ENCODE measurements at regions not wholly inside any gene's neighbourhood (a gene's known extent, or its start where the extent isn't known, plus 50 kb on each side); places are given as distances from the start of the nearest gene placed in this dataset.
"Not testable (repeated sequence)": the region's sequence is repeated elsewhere in the genome, so short reads cannot be mapped to it uniquely, and the experiment has no call there.

DNA sequence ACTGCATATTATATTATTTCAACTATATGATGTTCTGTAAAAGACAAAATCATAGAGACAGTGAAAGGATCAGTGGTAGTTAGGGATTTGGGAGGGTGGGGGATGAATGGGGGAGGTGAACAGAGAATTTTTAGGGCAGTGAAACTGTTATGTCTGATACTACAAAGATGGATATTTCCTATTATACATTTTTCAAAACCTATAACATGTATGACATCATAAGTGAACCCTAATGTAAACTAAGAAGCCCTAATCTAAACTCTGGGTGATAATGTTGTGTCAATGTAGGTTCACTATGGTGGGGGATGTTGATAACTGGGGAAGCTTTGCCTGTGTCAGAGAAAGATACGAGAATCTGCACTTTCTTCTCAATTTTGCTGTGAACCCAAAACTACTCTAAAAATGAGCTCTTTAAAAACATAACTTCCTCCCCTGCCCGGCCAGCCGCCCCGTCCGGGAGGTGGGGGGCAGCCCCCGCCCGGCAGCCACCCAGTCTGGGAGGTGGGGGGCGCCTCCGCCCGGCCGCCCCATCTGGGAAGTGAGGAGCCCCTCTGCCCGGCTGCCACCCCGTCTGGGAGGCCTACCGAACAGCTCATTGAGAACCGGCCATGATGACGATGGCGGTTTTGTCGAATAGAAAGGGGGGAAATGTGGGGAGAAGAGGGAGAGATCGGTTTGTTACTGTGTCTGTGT lies 234.4 kb downstream of the RPIA start:
- no peak for DNase-seq (ENCODE audit: low spot score)

DNA sequence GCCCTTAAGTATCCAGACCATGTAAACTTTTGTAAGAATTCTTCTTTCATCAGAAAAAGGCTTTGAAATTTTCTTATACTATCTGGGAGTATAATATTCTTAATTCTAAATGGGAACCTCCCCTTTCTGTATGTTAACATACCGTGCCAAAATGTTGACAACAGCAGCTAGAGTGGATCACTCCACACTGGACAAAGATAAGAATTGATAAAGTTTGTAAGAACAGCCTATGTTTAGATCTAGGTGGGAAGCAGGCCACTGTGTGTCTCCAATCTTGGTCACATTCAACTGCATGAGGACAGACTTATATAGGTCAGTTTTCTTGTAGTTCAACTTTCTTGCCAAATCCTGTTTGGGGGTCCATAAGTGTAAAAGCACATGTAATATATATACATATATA lies 235.7 kb downstream of the RPIA start:
- DNase-seq (ENCODE audit: low spot score) = no peak

DNA sequence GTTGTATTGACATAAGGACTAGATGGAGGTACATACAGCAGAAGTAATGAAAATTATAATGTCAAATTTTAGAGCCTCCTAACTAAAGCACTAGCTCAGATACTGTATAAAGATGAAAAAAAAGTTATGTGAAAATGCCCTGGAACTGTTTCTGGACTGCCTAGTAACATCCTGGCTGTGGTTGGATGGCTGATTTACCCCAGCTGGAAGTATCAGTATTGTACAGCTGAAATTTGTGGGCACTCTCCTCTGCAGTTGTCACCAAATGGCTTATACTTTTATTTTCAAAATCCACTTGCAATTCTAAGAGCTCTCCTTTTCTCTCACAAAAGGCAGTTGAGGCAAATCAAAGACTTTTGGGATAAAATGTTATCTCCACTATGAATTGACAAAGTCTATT lies 239.2 kb downstream of the RPIA start:
- DNase-seq (ENCODE audit: low spot score) = no peak

DNA sequence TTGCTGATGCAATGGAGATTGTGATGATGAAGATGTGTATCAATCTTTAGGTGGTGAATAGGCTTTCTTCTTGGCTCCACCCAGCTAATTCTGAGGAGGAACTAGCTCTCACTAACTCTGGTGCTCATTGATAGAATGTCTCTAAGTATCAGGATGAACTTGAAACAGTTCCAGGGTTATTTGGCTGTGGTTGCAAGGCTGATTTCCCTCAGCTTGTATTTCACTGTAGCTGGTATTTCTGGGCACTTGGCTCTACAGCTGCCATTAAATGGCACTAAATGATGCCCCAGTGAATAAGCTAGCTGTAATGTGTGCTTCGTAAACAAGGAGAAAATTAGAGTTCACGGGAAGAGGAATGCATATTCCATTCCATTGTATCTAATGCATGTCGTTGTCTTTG lies 241.2 kb downstream of the RPIA start:
- no peak for DNase-seq (ENCODE audit: low spot score)

DNA sequence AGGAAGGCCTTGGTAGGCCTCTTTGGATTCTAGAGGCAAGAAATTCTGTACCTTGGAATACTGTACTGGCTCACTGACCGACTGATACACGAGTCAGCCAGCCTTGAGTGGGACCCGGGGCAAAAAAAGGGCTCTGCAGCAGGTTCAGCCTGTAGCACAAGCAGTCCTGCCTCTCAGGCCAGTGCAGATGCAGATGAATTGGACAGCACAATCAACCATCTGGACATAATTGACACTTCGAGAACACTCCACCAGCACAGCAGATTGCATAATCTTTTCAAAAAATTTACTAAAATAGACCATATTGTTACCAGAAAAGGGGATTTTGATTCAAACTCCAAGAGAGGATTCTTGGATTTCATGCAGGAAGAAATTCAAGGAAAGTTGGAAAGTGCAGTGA lies 241.6 kb downstream of the RPIA start:
- no peak for DNase-seq (ENCODE audit: low spot score)

DNA sequence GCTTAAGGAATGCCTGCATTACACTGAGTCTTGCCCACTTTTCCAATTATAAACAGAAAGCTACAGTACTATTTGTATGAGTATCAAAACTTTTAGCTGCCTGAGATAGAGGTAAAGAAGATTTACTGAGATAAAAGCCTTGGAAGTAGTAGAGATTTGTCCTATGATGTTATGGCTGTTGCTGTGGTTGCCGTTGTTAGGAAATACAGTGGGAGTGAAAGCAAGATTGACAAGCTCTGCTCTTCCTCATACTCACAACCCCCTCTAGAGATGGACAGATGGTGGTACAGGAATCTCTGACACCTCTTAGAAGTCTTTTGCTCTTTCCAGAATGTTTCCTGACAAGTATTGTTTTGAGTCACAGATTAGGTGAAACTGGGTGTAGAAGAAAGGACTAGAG lies 242.5 kb downstream of the RPIA start:
- no peak for DNase-seq (ENCODE audit: low spot score)

DNA sequence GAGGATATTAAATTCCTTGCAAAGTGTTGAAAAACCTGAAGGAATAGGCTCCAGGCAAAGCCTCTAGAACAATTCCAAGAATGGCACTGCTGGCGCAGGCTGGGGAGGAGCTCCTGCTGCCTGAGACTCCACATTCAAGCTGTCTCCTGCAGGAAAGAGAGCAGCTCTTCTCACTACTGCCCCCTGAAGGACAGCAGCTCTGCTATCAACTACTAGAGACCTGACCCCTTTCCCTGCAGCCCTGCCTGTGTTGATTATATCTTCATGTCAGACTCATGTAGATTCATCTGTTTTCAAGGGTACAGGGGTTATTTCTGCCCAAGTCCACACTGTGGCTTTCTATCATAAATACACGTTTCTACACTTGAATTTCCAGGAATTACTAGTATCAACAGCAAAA lies 249.7 kb downstream of the RPIA start:
- peak; percentile 36 for DNase-seq (ENCODE audit: low spot score)

DNA sequence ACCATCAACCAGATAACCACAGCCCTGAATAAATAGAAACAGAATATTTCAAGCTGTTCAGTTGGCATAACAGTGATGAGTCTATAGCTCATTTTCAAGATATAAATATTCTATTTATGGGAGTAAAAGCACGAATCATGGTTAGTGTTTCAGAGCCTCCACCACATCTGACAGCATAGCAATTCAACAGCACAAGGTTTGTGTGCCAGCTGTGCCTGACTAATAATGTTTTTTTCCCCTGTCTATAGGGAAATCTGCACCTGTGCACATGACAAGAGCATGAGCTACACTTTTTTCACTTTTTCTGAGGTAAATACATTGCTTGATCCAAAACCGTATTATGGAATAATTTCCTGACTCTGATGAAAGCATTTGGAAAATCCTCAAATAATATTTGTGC lies 251.3 kb downstream of the RPIA start:
- no peak for DNase-seq (ENCODE audit: low spot score)

DNA sequence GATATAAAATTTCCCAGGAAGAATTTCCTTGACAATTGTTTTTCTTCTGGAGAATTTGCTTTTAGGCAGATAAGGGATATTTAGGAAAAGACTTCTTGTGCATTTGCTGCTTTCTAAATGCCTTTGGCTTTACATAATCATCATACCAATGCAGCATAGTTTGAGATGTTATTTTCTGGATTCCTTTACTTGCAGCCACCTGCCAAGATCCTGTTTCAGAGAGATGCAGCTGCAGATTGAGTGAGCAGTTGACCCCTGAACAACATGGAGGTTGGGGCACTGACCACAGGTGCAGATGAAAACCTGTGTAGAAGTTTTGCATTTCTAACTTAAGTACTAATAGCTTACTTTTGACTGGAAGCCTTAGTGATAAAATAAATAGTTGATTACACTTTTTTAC lies 257.9 kb downstream of the RPIA start:
- DNase-seq (ENCODE audit: low spot score) = no peak

DNA sequence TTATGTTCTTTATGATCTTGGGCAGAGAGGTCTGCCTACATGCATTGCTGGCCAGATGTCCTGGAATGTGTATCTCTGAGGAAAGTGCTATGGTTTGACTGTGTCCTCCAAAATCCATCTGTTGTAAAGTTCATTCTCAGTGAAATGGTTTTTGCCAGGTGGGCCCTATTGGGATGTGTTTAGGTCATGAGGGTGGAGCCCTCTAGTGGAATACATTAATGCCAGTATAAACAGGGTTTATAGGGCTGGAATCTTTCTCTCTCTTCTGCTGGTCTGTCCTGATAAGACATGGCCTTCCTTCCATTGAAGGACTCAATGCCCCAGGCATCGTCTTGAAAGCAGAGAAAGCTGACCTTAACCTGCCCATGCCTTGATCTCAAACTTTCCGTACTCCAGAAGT lies 258.5 kb downstream of the RPIA start:
- DNase-seq (ENCODE audit: low spot score) = peak; percentile 34

DNA sequence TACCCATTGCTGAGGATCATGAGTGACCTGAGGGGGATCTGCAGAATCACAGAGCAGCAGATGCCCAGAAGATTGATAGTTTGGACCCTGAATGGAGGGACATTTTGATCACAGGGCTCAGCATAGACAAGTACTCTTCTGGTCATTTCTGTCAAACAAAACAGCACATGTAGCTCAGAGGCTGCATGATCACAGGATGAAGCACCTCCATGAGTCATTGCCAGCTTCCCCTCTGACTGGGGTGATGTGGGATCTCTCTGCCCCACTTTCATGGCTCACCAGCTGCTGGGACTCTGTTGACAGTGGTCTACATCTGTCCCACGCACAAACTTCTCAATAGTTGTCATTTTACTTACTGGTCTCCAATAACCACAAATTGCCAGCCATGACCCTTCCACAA lies 264.1 kb downstream of the RPIA start:
- DNase-seq (ENCODE audit: low spot score) = no peak

DNA sequence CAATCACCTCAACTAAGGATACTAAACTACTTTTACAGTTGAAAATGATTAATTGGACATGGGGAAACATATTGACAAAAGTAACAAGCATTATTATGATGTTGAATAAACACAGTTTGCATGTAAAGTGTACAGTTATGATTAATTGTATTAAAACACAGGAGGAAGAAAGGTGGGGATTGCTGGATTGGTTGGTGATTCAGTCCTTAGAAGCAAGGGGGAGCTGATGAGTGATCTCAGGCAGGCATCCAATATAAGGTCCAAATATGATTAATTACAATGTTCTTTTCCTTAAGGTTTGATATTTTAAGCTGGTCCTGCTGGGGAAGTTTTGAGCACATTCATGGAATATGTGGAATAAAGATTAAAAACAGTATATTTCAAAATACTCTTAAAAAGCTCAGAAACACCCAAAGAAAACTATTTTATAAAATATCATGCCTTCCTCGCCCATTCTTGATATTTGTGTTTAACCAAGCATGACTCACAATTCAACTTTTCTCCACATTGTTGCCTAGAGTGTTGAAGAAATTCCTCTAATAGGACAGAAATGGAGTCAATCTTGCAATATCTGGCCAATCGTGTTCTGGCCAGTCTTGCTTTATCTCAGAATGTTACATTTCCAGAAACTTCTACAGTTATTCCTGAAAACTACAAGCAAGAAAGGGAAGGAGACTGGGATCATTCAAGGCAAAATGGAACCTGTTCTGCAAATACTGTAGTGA lies 268.2 kb downstream of the RPIA start:
- peak; percentile 21 for DNase-seq (ENCODE audit: low spot score)

DNA sequence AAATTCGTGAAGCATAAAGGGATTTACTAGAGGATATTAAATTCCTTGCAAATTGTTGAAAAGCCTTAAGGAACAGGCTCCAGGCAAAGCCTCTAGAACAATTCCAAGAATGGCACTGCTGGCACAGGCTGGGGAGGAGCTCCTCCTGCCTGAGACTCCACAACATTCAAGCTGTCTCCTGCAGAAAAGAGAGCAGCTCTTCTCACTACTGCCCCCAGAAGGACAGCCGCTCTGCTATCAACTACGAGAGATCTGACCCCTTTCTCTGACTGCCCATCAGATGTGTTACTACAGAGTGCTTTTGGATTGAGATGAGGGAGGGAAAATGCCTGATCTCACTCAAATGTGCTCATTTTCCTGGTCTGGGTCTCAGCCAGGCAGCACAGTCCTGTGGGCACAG lies 269.9 kb downstream of the RPIA start:
- DNase-seq (ENCODE audit: low spot score) = peak; percentile 12

DNA sequence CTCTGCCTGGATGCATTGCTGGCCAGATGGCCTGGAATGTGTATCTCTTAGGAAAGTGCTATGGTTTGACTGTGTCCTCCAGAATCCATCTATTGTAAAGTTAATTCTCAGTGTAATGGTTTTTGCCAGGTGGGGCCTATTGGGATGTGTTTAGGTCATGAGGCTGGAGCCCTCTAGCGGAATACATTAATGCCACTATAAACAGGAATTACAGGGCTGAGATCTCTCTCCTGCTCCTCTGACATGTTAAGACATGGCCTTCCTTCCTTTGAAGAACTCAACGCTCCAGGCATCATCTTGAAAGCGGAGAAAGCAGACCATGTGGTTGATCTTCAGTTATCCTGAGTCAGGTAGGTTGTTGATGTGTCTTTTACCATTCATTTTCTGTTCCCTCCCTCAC lies 276.4 kb downstream of the RPIA start:
- peak; percentile 18 for DNase-seq (ENCODE audit: low spot score)

DNA sequence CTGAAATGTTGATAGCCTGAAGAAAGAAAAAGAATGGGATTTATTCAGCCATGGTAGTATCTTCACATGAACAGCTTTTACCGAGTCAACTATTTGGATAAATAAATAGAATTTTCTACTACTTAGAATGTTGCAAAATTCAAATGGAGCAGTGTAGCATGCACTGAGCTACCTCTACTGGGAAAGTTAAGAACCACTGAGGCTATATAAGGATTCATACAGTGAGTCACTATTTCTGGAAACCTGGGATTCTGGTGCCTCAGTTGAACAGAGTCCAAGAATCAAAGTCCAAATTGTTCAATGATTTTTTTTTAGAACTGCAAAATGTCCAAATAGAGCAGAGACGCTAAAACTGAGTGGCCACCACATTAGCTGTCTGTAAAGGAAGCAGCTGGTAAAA lies 286.5 kb downstream of the RPIA start:
- DNase-seq (ENCODE audit: low spot score) = not testable (repeated sequence)

DNA sequence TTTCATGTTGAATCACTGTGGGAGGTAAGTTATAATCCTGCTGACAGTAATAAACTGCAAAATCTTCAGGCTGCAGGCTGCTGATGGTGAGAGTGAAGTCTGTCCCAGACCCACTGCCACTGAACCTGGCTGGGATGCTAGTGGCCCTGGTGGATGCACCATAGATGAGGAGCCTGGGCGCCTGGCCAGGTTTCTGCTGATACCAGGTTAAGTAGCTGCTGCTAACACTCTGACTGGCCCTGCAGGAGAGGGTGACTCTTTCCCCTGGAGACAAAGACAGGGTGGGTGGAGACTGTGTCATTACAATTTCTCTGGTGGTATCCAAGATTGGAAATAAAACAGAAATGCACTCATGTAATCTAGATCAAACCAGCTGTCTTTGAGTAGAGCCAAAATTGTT lies 287.0 kb downstream of the RPIA start:
- DNase-seq (ENCODE audit: low spot score) = not testable (repeated sequence)

DNA sequence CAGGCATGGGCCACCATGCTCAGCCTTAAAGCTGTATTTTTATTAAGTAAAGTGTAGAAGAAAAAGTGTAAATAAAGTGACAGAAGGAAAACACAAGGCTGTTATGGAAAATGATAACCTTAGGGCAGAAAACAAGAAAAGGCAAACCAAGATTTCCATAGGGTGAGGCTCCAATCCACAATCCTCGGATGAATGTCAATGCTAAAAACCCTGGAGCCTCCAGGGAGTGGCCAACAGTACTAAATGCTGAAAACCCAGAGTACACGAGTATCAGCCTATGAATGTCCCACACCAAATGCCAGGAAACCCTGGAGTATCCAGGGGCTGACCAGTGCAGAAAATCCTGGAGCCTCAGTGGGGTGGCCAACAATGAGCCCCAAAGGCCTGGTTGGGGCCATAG lies 292.6 kb downstream of the RPIA start:
- not testable (repeated sequence) for DNase-seq (ENCODE audit: low spot score)

DNA sequence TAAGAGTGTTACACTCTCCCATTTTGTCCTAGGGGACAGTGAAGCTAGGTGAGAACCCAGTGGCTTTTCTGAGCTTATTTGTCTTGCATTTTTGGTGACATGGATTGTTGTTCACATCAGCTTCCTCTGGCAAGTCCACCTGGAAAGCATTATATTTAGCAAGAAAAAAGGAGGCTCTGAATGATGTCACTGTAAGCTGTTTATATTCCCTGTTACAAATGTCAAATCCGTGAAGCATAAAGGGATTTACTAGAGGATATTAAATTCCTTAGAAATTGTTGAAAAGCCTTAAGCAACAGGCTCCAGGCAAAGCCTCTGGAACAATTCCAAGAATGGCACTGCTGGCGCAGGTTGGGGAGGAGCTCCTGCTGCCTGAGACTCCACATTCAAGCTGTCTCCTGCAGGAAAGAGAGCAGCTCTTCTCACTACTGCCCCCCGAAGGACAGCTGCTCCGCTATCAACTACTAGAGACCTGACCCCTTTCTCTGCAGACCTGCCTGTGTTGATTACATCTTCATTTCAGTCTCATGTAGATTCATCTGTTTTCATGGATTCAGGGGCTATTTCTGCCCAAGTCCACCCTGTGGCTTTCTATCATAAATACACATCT lies 295.4 kb downstream of the RPIA start:
- DNase-seq (ENCODE audit: low spot score) = not testable (repeated sequence)

DNA sequence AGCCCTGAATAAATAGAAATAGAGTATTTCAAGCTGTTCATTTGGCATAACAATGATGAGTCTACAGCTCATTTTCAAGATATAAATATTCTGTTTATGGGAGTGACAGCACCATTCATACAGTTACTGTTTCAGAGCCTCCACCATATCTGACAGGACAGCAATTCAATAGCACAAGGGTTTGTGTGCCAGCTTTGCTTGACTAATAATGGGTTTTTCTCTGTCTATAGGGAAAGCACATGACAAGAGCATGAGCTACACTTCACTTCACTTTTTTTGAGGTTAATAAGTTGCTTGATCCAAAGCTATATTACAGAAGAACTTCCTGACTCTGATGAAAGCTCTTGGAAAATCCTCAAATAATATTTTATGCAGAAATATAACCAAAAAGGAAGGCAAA lies 297.1 kb downstream of the RPIA start:
- not testable (repeated sequence) for DNase-seq (ENCODE audit: low spot score)

DNA sequence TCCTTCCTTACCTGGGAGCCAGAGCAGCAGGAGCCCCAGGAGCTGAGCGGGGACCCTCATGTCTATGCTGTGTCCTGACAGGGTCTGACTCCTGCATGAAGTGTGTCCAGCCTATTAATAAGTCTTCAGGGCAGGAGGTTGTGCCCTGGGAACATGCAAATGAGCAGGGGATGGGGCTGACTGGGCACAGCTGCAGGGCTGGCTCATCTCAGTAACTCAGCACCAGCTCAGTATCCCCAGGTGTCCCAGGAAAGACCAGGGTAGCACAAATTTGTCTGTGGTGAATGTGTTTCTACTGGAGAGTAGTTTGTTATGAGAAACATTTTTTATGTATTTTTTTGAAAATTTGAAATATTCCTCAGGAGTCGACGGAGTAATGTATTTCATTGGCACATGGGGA lies 301.3 kb downstream of the RPIA start:
- not testable (repeated sequence) for DNase-seq (ENCODE audit: low spot score)

DNA sequence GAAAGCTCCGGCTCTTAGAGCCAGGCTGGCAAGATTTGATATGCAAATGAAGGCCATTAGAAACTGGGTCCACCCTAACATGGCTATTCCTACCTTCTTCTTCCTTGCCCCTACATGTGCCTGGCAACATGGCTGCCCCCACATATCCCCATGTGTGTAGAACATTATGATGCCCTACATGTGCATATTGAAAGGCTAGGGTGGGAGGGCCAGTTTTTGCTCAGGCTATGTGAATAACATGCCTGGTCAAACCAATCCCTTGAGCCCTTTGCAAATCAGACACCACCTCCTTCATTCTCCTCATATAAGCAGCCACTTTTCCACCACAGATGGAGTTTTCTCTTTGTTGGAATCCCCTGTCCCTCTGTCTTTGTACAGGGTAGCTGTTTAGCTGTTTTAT lies 303.4 kb downstream of the RPIA start:
- DNase-seq (ENCODE audit: low spot score) = not testable (repeated sequence)

DNA sequence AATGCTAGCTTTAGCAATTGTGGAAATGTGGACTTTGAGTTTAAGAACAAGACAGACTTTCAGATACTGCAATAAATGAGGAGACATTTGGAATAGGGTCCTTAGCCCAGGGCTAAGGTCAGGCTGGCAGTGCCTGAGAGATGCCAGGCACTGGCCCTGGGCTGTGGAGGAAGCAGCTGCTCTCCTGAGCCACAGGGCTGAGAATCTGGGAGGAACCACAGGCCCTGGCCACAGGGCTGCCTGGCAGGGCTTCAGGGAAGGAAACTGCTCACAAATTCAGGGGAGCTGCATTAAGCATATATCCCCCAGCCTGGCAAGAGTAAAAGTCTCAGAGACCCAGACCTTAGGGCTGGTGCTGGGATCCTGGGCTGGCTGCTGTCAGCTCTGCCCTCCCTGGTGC lies 305.1 kb downstream of the RPIA start:
- not testable (repeated sequence) for DNase-seq (ENCODE audit: low spot score)

DNA sequence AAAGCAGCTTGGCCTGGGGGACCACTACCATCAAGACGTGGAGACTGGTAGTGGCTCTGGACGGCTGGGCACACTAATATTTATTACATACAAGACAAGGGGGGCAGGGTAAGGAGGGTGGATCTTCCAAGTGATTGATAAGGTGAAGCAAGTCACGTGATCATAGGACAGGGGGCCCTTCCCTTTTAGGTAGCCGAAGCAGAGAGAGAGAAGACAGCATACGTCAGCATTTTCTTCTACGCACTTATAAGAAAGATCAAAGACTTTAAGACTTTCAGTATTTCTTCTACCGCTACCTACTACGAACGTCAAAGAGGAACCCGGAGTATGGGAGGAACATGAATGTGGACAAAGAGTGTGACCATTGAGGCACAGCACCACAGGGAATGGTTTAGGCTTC lies 307.9 kb downstream of the RPIA start:
- DNase-seq (ENCODE audit: low spot score) = no peak

Data from iPS-NIHi11 (cell line).